ENCODE measurements at regions not wholly inside any gene's neighbourhood (a gene's known extent, or its start where the extent isn't known, plus 50 kb on each side); places are given as distances from the start of the nearest gene placed in this dataset.

GRCh38 chr16:87234601-87235000 lies 82.6 kb downstream of the C16orf95 start:
- no peak for TF ChIP-seq POLR2A (IDR thresholded peaks at IDR 0.05; ENCODE audit: low read length)
- TF ChIP-seq GATA1 (IDR thresholded peaks at IDR 0.05; ENCODE audit: low read depth, low read length): no peak

Measured in erythroblast (primary cell).